GM23338 (cell line): ENCODE measurements at regions not wholly inside any gene's neighbourhood (a gene's known extent, or its start where the extent isn't known, plus 50 kb on each side); places are given as distances from the start of the nearest gene placed in this dataset.

Experiments
- CTCF ChIP-seq, 2 experiments: fragments of 200-600 bp in 1 of 2; sonication (generic) in 1 of 2; conservative IDR thresholded peaks; 2 replicates each; pipeline versions ENCODE4 v1.5.1 to v1.6.1; 2016 to 2017; ENCODE audit warnings: antibody characterized with exemption in 2 of 2, low read depth in 2 of 2, mild to moderate bottlenecking in 2 of 2, moderate library complexity in 1 of 2
- EZH2 ChIP-seq: fragments of 200-600 bp; sonication (generic); IDR thresholded peaks from one replicate; pipeline ENCODE4 v1.8.0; 2017; ENCODE audit warnings: antibody characterized with exemption, mild to moderate bottlenecking, low read depth; ENCODE audit not compliant: unreplicated experiment
- EZH2phosphoT487 ChIP-seq: fragments of 200-600 bp; sonication (generic); IDR thresholded peaks from one replicate; pipeline ENCODE4 v1.8.1; 2018; ENCODE audit warnings: antibody characterized with exemption; ENCODE audit not compliant: unreplicated experiment
- JUNB ChIP-seq: IDR thresholded peaks from one replicate; pipeline ENCODE4 v1.6.1; 2016; ENCODE audit warnings: antibody characterized with exemption; ENCODE audit not compliant: unreplicated experiment
- NANOG ChIP-seq: IDR thresholded peaks from 2 replicates; pipeline ENCODE4 v1.6.1; 2016; ENCODE audit warnings: antibody characterized with exemption, borderline replicate concordance
- POLR2AphosphoS5 ChIP-seq: IDR thresholded peaks from 2 replicates; pipeline ENCODE4 v1.6.1; 2016; ENCODE audit warnings: antibody characterized with exemption, low read depth
- REST ChIP-seq: IDR thresholded peaks from one replicate; pipeline ENCODE4 v1.6.1; 2018; ENCODE audit warnings: antibody characterized with exemption; ENCODE audit not compliant: unreplicated experiment
- STAT1 ChIP-seq: IDR thresholded peaks from one replicate; pipeline ENCODE4 v1.6.1; 2016; ENCODE audit warnings: antibody characterized with exemption; ENCODE audit not compliant: unreplicated experiment
- ZNF114 ChIP-seq: fragments of 250-450 bp; sonication (Bioruptor Pico); IDR thresholded peaks from 2 replicates; pipeline ENCODE4 v1.5.0; 2020; ENCODE audit warnings: mild to moderate bottlenecking, moderate library complexity

- TF ChIP-seq CTCF (conservative IDR thresholded peaks at IDR 0.05; ENCODE audit: low read depth in 2 of 2) (no peak), REST (no peak), EZH2 (no peak), POLR2AphosphoS5 (no peak), EZH2phosphoT487 (no peak), ZNF114 (CRISPR knock-in tag) (no peak), NANOG (no peak), JUNB (no peak), STAT1 (no peak)
These were observed 134.7 kb upstream of the FAM9C start for GRCh38 chrX:13179100-13179499.
